Hepatocyte (in vitro differentiated cells): ENCODE measurements at regions not wholly inside any gene's neighbourhood (a gene's known extent, or its start where the extent isn't known, plus 50 kb on each side); places are given as distances from the start of the nearest gene placed in this dataset.

ENCODE experiments used
- DNase-seq: peaks from one replicate; pipeline ENCODE4 v3.0.0-alpha.2; 2016; ENCODE audit warnings: low spot score
- H2AFZ ChIP-seq: fragments of 200-600 bp; sonication (generic); 2 replicates; pipeline ENCODE4 v1.6.0; 2016; ENCODE audit warnings: antibody characterized with exemption, mild to moderate bottlenecking
- H3K27ac ChIP-seq: fragments of 200-600 bp; sonication (generic); 2 replicates; pipeline ENCODE4 v1.5.1; 2016; ENCODE audit warnings: mild to moderate bottlenecking
- H3K27me3 ChIP-seq: fragments of 200-600 bp; sonication (generic); 2 replicates; pipeline ENCODE4 v1.6.1; 2016
- H3K36me3 ChIP-seq: fragments of 200-600 bp; sonication (generic); replicated peaks from 2 replicates; pipeline ENCODE4 v1.5.1; 2016; ENCODE audit warnings: low read depth; ENCODE audit not compliant: insufficient read depth
- H3K4me1 ChIP-seq: fragments of 200-600 bp; sonication (generic); 2 replicates; pipeline ENCODE4 v1.5.1; 2016; ENCODE audit warnings: mild to moderate bottlenecking, moderate library complexity; ENCODE audit not compliant: insufficient read depth
- H3K4me2 ChIP-seq: fragments of 200-600 bp; sonication (generic); 2 replicates; pipeline ENCODE4 v1.6.0; 2016
- H3K4me3 ChIP-seq: fragments of 200-600 bp; sonication (generic); 2 replicates; pipeline ENCODE4 v1.5.1; 2016; ENCODE audit warnings: mild to moderate bottlenecking
- H3K79me2 ChIP-seq: fragments of 200-600 bp; sonication (generic); 2 replicates; pipeline ENCODE4 v1.6.0; 2017; ENCODE audit warnings: mild to moderate bottlenecking
- H3K9me2 ChIP-seq: fragments of 200-600 bp; sonication (generic); replicated peaks from 2 replicates; pipeline ENCODE4 v1.6.0; 2017; ENCODE audit warnings: mild to moderate bottlenecking; ENCODE audit not compliant: insufficient read depth
- H3K9me3 ChIP-seq: fragments of 200-600 bp; sonication (generic); 2 replicates; pipeline ENCODE4 v1.5.1; 2016; ENCODE audit warnings: low read depth, mild to moderate bottlenecking
- H4K20me1 ChIP-seq: fragments of 200-600 bp; sonication (generic); 2 replicates; pipeline ENCODE4 v1.6.0; 2016; ENCODE audit warnings: mild to moderate bottlenecking; ENCODE audit not compliant: insufficient read depth, poor library complexity, severe bottlenecking
- CTCF ChIP-seq: fragments of 200-600 bp; sonication (generic); IDR thresholded peaks from 2 replicates; pipeline ENCODE4 v1.5.1; 2016; ENCODE audit warnings: antibody characterized with exemption, mild to moderate bottlenecking; ENCODE audit not compliant: poor library complexity
- EZH2 ChIP-seq: fragments of 200-600 bp; sonication (generic); IDR thresholded peaks from 2 replicates; pipeline ENCODE4 v1.6.1; 2016; ENCODE audit warnings: antibody characterized with exemption, mild to moderate bottlenecking, borderline replicate concordance
- EZH2phosphoT487 ChIP-seq: fragments of 200-600 bp; sonication (generic); IDR thresholded peaks from one replicate; pipeline ENCODE4 v1.6.1; 2018; ENCODE audit warnings: antibody characterized with exemption, mild to moderate bottlenecking, low read depth, moderate library complexity; ENCODE audit not compliant: unreplicated experiment, severe bottlenecking
- WGBS: methylation state at CpG from one replicate; pipeline ENCODE4 v1.1.6; 2016; ENCODE audit warnings: low lambda C conversion rate; ENCODE audit errors: missing lambda C conversion rate; 5-methylcytosine and 5-hydroxymethylcytosine counted together

- no peak overlapping the region for H3K4me3 ChIP-seq
- H3K27me3 ChIP-seq, result no peaks in the 10 kb centered on the region
- H3K4me1 ChIP-seq, result peaks cover 5% of the 10 kb centered on the region
- WGBS, result 96% methylated on average over 12 of the region's 12 CpGs
- no peak for DNase-seq
- TF ChIP-seq CTCF (no peak), EZH2 (no peak), EZH2phosphoT487 (no peak)
- no peak overlapping the region for H2AFZ ChIP-seq
- H3K79me2 ChIP-seq, result no peaks in the 10 kb centered on the region
- no peak overlapping the region for H3K4me2 ChIP-seq
- no peak overlapping the region for H3K27ac ChIP-seq
- H3K9me2 ChIP-seq, result no peaks in the 10 kb centered on the region
- H3K9me3 ChIP-seq, result no peaks in the 10 kb centered on the region
- H4K20me1 ChIP-seq, result no peaks in the 10 kb centered on the region
- no peaks in the 10 kb centered on the region for H3K36me3 ChIP-seq
Measured at GRCh38 chr14:101491841-101492240, 69.5 kb upstream of the DIO3 start.

- H3K9me3 ChIP-seq, result no peaks in the 10 kb centered on the region
- TF ChIP-seq CTCF (no peak), EZH2 (no peak), EZH2phosphoT487 (no peak)
- no peak overlapping the region for H3K4me3 ChIP-seq
- H3K79me2 ChIP-seq, result no peaks in the 10 kb centered on the region
- WGBS, result 91% methylated on average over 3 of the region's 15 CpGs
- no peak overlapping the region for H3K4me2 ChIP-seq
- H3K27ac ChIP-seq, result no peak overlapping the region
- no peak for DNase-seq
- H2AFZ ChIP-seq, result no peak overlapping the region
- H3K9me2 ChIP-seq, result no peaks in the 10 kb centered on the region
- no peaks in the 10 kb centered on the region for H4K20me1 ChIP-seq
- no peaks in the 10 kb centered on the region for H3K36me3 ChIP-seq
- no peaks in the 10 kb centered on the region for H3K27me3 ChIP-seq
- peaks cover 14% of the 10 kb centered on the region for H3K4me1 ChIP-seq
Measured at GRCh38 chr14:101492716-101493115, 68.6 kb upstream of the DIO3 start.

DNA sequence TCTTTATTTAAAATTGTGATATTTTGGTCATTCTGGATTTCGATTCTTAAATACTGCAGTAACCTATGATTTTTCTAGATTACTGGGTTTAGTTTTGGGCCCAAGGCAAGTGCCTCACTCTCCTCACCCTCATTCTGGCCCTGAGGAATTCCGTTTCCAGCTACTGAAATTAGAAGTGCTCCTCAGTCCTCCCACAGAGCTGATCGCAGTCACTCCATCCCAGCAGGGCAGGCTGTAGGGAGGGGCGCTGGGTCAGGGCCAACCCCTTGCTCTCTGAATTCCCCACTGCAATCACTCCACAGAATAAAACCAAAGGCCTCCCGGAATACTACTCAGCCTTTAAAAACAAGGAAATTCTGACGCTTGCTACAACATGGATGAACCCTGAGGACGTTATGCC, 66.5 kb upstream of the DIO3 start:
- no peak overlapping the region for H3K4me2 ChIP-seq
- no peak for TF ChIP-seq CTCF
- TF ChIP-seq EZH2phosphoT487, result no peak
- TF ChIP-seq EZH2, result no peak
- no peak overlapping the region for H2AFZ ChIP-seq
- H3K9me3 ChIP-seq, result no peaks in the 10 kb centered on the region
- no peak overlapping the region for H3K4me3 ChIP-seq
- no peaks in the 10 kb centered on the region for H3K27me3 ChIP-seq
- no peak for DNase-seq
- peaks cover 14% of the 10 kb centered on the region for H3K4me1 ChIP-seq
- H3K36me3 ChIP-seq, result no peaks in the 10 kb centered on the region
- no peaks in the 10 kb centered on the region for H3K9me2 ChIP-seq
- WGBS, result 57% methylated on average over 7 of the region's 7 CpGs
- no peak overlapping the region for H3K27ac ChIP-seq
- H4K20me1 ChIP-seq, result no peaks in the 10 kb centered on the region
- H3K79me2 ChIP-seq, result no peaks in the 10 kb centered on the region

- H3K36me3 ChIP-seq, result no peaks in the 10 kb centered on the region
- H3K27me3 ChIP-seq, result no peaks in the 10 kb centered on the region
Measured at GRCh38 chr14:101495284-101495683, 66.0 kb upstream of the DIO3 start.

More at GRCh38 chr14:101495284-101495683, 66.0 kb upstream of the DIO3 start:
- H3K27ac ChIP-seq, result no peak overlapping the region
- no peak for DNase-seq
- no peaks in the 10 kb centered on the region for H3K79me2 ChIP-seq
- H3K9me3 ChIP-seq, result no peaks in the 10 kb centered on the region
- H3K9me2 ChIP-seq, result no peaks in the 10 kb centered on the region
- no peak overlapping the region for H3K4me2 ChIP-seq
- no peak for TF ChIP-seq CTCF
- TF ChIP-seq EZH2, result no peak
- TF ChIP-seq EZH2phosphoT487, result no peak
- 89% methylated on average over 3 of the region's 3 CpGs for WGBS
- H3K4me1 ChIP-seq, result peaks cover 14% of the 10 kb centered on the region
- no peak overlapping the region for H2AFZ ChIP-seq
- H4K20me1 ChIP-seq, result no peaks in the 10 kb centered on the region
- no peak overlapping the region for H3K4me3 ChIP-seq
